GM13976 (cell line): ENCODE measurements at regions not wholly inside any gene's neighbourhood (a gene's known extent, or its start where the extent isn't known, plus 50 kb on each side); places are given as distances from the start of the nearest gene placed in this dataset.
A peak's percentile ranks its signal among the peaks of the same experiment; 100 is the strongest.

ENCODE experiments used
- DNase-seq: peaks from one replicate; pipeline ENCODE4 v3.0.0; 2012; ENCODE audit warnings: low spot score
- CTCF ChIP-seq: IDR thresholded peaks from 2 replicates; pipeline ENCODE4 v1.5.1; 2012; ENCODE audit warnings: borderline replicate concordance, mild to moderate bottlenecking; ENCODE audit not compliant: insufficient read depth; ENCODE audit errors: extremely low read depth, missing control alignments, control extremely low read depth
- in situ Hi-C: fragments of 300-500 bp; cut with MboI; formaldehyde crosslinking; loops from one replicate; pipeline ENCODE4 v1.12.0; 2022; ENCODE audit warnings: low sequenced_read_pairs, mixed read lengths, inconsistent platforms; ENCODE audit not compliant: unreplicated experiment

- TF ChIP-seq CTCF = no peak
- in situ Hi-C loops = no loop called here
- DNase-seq = peak; percentile 34
These were observed 75.4 kb upstream of the ANKH start for GRCh38 chr5:14946815-14947620.

GRCh38 chr5:14945450-14945849 is 73.9 kb upstream of the ANKH start:
- no peak for DNase-seq
- TF ChIP-seq CTCF = no peak
- in situ Hi-C loops = no loop called here

GRCh38 chr5:14944996-14945395 is 73.4 kb upstream of the ANKH start:
- TF ChIP-seq CTCF = no peak
- in situ Hi-C loops = no loop called here
- DNase-seq = no peak

- no peak for DNase-seq
- in situ Hi-C loops = no loop called here
These were observed 72.8 kb upstream of the ANKH start for GRCh38 chr5:14944350-14944739.

GRCh38 chr5:14942212-14942611 is 70.6 kb upstream of the ANKH start:
- no peak for TF ChIP-seq CTCF
- no peak for DNase-seq
- in situ Hi-C loops = no loop called here

More at GRCh38 chr5:14944350-14944739, 72.8 kb upstream of the ANKH start:
- no peak for TF ChIP-seq CTCF

- DNase-seq = no peak
- in situ Hi-C loops = no loop called here
- TF ChIP-seq CTCF = no peak
These were observed 65.7 kb upstream of the ANKH start for GRCh38 chr5:14937254-14937653.
